IMR-90 (cell line): ENCODE measurements at regions not wholly inside any gene's neighbourhood (a gene's known extent, or its start where the extent isn't known, plus 50 kb on each side); places are given as distances from the start of the nearest gene placed in this dataset.

Experiments used
- ATAC-seq: fragments of 200-7000 bp; cut with Tn5 transposase; 2 replicates; pipeline ENCODE4 v1.9.1; 2020; ENCODE audit warnings: low read depth, mild to moderate bottlenecking, moderate library complexity
- BruUV-seq: library from RNA; stranded (reverse); fragments of 400-500 nt; replicated peaks from 2 replicates; lab custom pipeline; 2021; lab: Mats Ljungman, UMichigan
- CTCF ChIA-PET: fragments of 300-600 bp; formaldehyde crosslinking; extraction: SDS; loops from one replicate; lab custom pipeline; 2021; ENCODE audit warnings: antibody characterized with exemption; lab: Yijun Ruan, JAX
- POLR2A ChIA-PET: fragments of 300-600 bp; sonication (Branson Sonifier 250); formaldehyde crosslinking; loops from one replicate; lab custom pipeline; 2022; ENCODE audit warnings: antibody characterized with exemption; ENCODE audit not compliant: unreplicated experiment; lab: Charles Lee
- DNase-seq: peaks from one replicate; pipeline ENCODE4 v3.0.0; 2013
- H2AFZ ChIP-seq: replicated peaks from 2 replicates; pipeline ENCODE3; 2013; ENCODE audit warnings: low read length, mild to moderate bottlenecking; ENCODE audit not compliant: poor library complexity
- H2AK5ac ChIP-seq: 2 replicates; pipeline ENCODE4 v1.6.1; 2013; ENCODE audit warnings: low read depth, low read length, inconsistent platforms
- H2AK9ac ChIP-seq: replicated peaks from 2 replicates; pipeline ENCODE3; 2013; ENCODE audit warnings: mild to moderate bottlenecking, low read depth, low read length, moderate library complexity; ENCODE audit not compliant: poor library complexity
- H2BK120ac ChIP-seq: 2 replicates; pipeline ENCODE4 v1.6.1; 2013; ENCODE audit warnings: low read depth, low read length, inconsistent platforms
- H2BK15ac ChIP-seq: 3 replicates; pipeline ENCODE4 v1.6.1; 2013; ENCODE audit warnings: low read depth, low read length, inconsistent platforms
- H2BK20ac ChIP-seq: 2 replicates; pipeline ENCODE4 v1.6.1; 2013; ENCODE audit warnings: low read depth, mild to moderate bottlenecking, inconsistent platforms, low read length, moderate library complexity
- H2BK5ac ChIP-seq: 2 replicates; pipeline ENCODE4 v1.6.1; 2013; ENCODE audit warnings: mild to moderate bottlenecking, low read depth, low read length, inconsistent platforms; ENCODE audit not compliant: poor library complexity, severe bottlenecking
- H3K14ac ChIP-seq: replicated peaks from 2 replicates; pipeline ENCODE4 v1.6.1; 2013; ENCODE audit warnings: low read depth, low read length, inconsistent platforms
- H3K18ac ChIP-seq: 2 replicates; pipeline ENCODE4 v1.6.1; 2013; ENCODE audit warnings: low read depth, low read length, control low read depth
- H3K23ac ChIP-seq: 2 replicates; pipeline ENCODE4 v1.6.1; 2013; ENCODE audit warnings: low read depth, low read length, inconsistent platforms
- H3K27ac ChIP-seq: 2 replicates; pipeline ENCODE4 v1.5.1; 2013; ENCODE audit warnings: mild to moderate bottlenecking, control low read depth, low read length; ENCODE audit not compliant: insufficient read depth
- H3K27me3 ChIP-seq: 2 replicates; pipeline ENCODE4 v1.6.1; 2013; ENCODE audit warnings: low read length; ENCODE audit not compliant: control insufficient read depth, insufficient read depth
- H3K36me3 ChIP-seq: 2 replicates; pipeline ENCODE4 v1.6.1; 2013; ENCODE audit warnings: low read length, mixed read lengths; ENCODE audit not compliant: control insufficient read depth, insufficient read depth
- H3K4ac ChIP-seq: 2 replicates; pipeline ENCODE4 v1.6.1; 2013; ENCODE audit warnings: low read depth, low read length, inconsistent platforms
- H3K4me1 ChIP-seq: 2 replicates; pipeline ENCODE4 v1.6.1; 2013; ENCODE audit warnings: low read length, mixed read lengths; ENCODE audit not compliant: control insufficient read depth, insufficient read depth
- H3K4me2 ChIP-seq: 2 replicates; pipeline ENCODE4 v1.6.1; 2013; ENCODE audit warnings: low read depth, mild to moderate bottlenecking, control low read depth, low read length, moderate library complexity
- H3K4me3 ChIP-seq: 2 replicates; pipeline ENCODE4 v1.5.1; 2013; ENCODE audit warnings: low read depth, mild to moderate bottlenecking, control low read depth, low read length, moderate library complexity; ENCODE audit not compliant: insufficient read depth
- H3K56ac ChIP-seq: 2 replicates; pipeline ENCODE4 v1.6.1; 2013; ENCODE audit warnings: low read length, inconsistent platforms; ENCODE audit not compliant: insufficient read depth; ENCODE audit errors: extremely low read depth
- H3K79me1 ChIP-seq, 2 experiments: 2 replicates each; pipeline ENCODE4 v1.6.1; 2013; ENCODE audit warnings: low read length in 2 of 2, inconsistent platforms in 1 of 2, low read depth in 1 of 2
- H3K9ac ChIP-seq: 2 replicates; pipeline ENCODE4 v1.6.1; 2013; ENCODE audit warnings: low read depth, low read length, control low read depth
- H3K9me1 ChIP-seq: 2 replicates; pipeline ENCODE4 v1.6.1; 2013; ENCODE audit warnings: low read length, inconsistent platforms; ENCODE audit not compliant: insufficient read depth
- H3K9me3 ChIP-seq: 2 replicates; pipeline ENCODE4 v1.6.1; 2013; ENCODE audit warnings: low read length; ENCODE audit not compliant: control insufficient read depth, insufficient read depth
- H4K20me1 ChIP-seq: 2 replicates; pipeline ENCODE4 v1.6.1; 2013; ENCODE audit warnings: low read length, inconsistent platforms; ENCODE audit not compliant: insufficient read depth
- H4K5ac ChIP-seq: 2 replicates; pipeline ENCODE4 v1.6.1; 2013; ENCODE audit warnings: mild to moderate bottlenecking, low read depth, low read length, control low read depth
- H4K8ac ChIP-seq, 2 experiments: 2 replicates each; pipeline ENCODE4 v1.6.1; 2013; ENCODE audit warnings: low read depth in 2 of 2, low read length in 2 of 2, control low read depth in 1 of 2, inconsistent platforms in 1 of 2
- H4K91ac ChIP-seq: 2 replicates; pipeline ENCODE4 v1.6.1; 2013; ENCODE audit warnings: low read depth, low read length, inconsistent platforms; ENCODE audit not compliant: insufficient read depth
- BHLHE40 ChIP-seq: fragments of 150-350 bp; IDR thresholded peaks from 2 replicates; pipeline ENCODE4 v1.6.1; 2016; ENCODE audit warnings: mild to moderate bottlenecking, low read depth, low read length
- CHD1 ChIP-seq: IDR thresholded peaks from 2 replicates; pipeline ENCODE4 v1.6.1; 2012; ENCODE audit warnings: low read depth, low read length, improper control_type of control experiment
- MAFK ChIP-seq: IDR thresholded peaks from 2 replicates; pipeline ENCODE4 v1.6.1; 2012; ENCODE audit warnings: low read depth, low read length, improper control_type of control experiment
- MXI1 ChIP-seq: IDR thresholded peaks from 2 replicates; pipeline ENCODE4 v1.6.1; 2012; ENCODE audit warnings: low read depth, mild to moderate bottlenecking, low read length, moderate library complexity, borderline replicate concordance
- WGBS, 2 experiments: methylation state at CpG; one replicate each; pipeline versions ENCODE4 v1.1.5 to v1.1.7; 2013; ENCODE audit warnings: missing lambda C conversion rate in 2 of 2; ENCODE audit not compliant: insufficient read length in 1 of 2; ENCODE audit errors: extremely low coverage in 2 of 2; 5-methylcytosine and 5-hydroxymethylcytosine counted together
- dilution Hi-C: fragments of 300-500 bp; cut with HindIII; formaldehyde crosslinking; loops from one replicate; pipeline ENCODE4 v1.14.3; 2018; ENCODE audit warnings: low sequenced_read_pairs; ENCODE audit not compliant: unreplicated experiment
- in situ Hi-C: fragments of 300-500 bp; cut with MboI; formaldehyde crosslinking; loops from 3 replicates; pipeline ENCODE4 v1.14.3; 2019; ENCODE audit warnings: low sequenced_read_pairs, inconsistent platforms, mixed read lengths
- intact Hi-C: fragments of 100-400 bp; cut with micrococcal nuclease; formaldehyde crosslinking; loops from 2 replicates; pipeline ENCODE4 v1.10.0; 2022

GRCh38 chr4:66433706-66434105 lies 763.4 kb upstream of the EPHA5 start:
- no peaks in the 10 kb centered on the region for H3K36me3 ChIP-seq
- H3K9ac ChIP-seq = no peak overlapping the region
- H2BK5ac ChIP-seq = no peak overlapping the region
- H3K79me1 ChIP-seq = no peaks in the 10 kb centered on the region
- H4K91ac ChIP-seq = no peak overlapping the region
- no peak overlapping the region for H3K27ac ChIP-seq
- H2BK120ac ChIP-seq = no peak overlapping the region
- H2AK9ac ChIP-seq = no peak overlapping the region
- no peak for TF ChIP-seq MAFK
- TF ChIP-seq MXI1 = no peak
- no peak for TF ChIP-seq BHLHE40
- TF ChIP-seq CHD1 = no peak
- H3K4me1 ChIP-seq = no peaks in the 10 kb centered on the region
- no peak overlapping the region for H3K14ac ChIP-seq
- no peak overlapping the region for H3K4ac ChIP-seq
- H4K5ac ChIP-seq = no peak overlapping the region
- H3K56ac ChIP-seq = no peak overlapping the region
- ATAC-seq (no peak), DNase-seq (no peak)
- intact Hi-C loops = no loop called here
- H2AK5ac ChIP-seq = no peak overlapping the region
- no peak overlapping the region for H3K18ac ChIP-seq
- H3K23ac ChIP-seq = no peak overlapping the region
- CTCF ChIA-PET = no interaction called here
- H3K9me3 ChIP-seq = no peaks in the 10 kb centered on the region
- no peak overlapping the region for H3K4me3 ChIP-seq
- H4K20me1 ChIP-seq = no peaks in the 10 kb centered on the region
- no peaks in the 10 kb centered on the region for H3K27me3 ChIP-seq
- no peak overlapping the region for H2BK15ac ChIP-seq
- no TSS peak for BruUV-seq
- POLR2A ChIA-PET = no interaction called here
- dilution Hi-C loops = no loop called here
- no peak overlapping the region for H2BK20ac ChIP-seq
- H4K8ac ChIP-seq = no peak overlapping the region
- in situ Hi-C loops = no loop called here
- H3K9me1 ChIP-seq = no peaks in the 10 kb centered on the region
- H2AFZ ChIP-seq = no peak overlapping the region
- H3K4me2 ChIP-seq = no peak overlapping the region
- WGBS, 2 experiments = 40% methylated on average over 1 of the region's 4 CpGs; no CpG with 5 or more reads in 1 of the 2 experiments
